ENCODE measurements at regions not wholly inside any gene's neighbourhood (a gene's known extent, or its start where the extent isn't known, plus 50 kb on each side); places are given as distances from the start of the nearest gene placed in this dataset.
"Not testable (repeated sequence)": the region's sequence is repeated elsewhere in the genome, so short reads cannot be mapped to it uniquely, and the experiment has no call there.

GRCh38 chr14:56057071-56057741 is 61.0 kb upstream of the PELI2 start:
- peak; percentile 99 for DNase-seq

- DNase-seq, result no peak
Observed at GRCh38 chr14:56057767-56058166, 60.4 kb upstream of the PELI2 start.

DNA sequence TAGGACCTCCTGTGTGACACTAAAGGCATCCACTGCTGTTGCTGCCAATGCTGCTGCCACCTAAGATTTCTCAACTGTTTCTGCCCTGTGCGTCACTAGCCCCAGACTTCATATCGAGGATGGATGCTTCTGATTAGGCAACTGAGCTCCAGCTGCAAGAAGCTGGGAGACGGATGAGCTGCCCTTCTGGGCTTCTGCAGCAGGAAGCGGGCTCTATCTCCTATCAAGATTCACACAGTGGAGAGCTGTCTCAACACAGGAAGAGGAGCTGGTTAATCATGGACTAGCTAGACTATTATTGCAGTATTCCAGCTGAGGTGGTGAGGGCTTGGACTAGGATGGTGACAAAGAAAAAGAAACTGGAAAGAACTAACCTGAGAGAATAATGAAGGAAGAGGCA is 59.2 kb upstream of the PELI2 start:
- DNase-seq, result no peak

DNA sequence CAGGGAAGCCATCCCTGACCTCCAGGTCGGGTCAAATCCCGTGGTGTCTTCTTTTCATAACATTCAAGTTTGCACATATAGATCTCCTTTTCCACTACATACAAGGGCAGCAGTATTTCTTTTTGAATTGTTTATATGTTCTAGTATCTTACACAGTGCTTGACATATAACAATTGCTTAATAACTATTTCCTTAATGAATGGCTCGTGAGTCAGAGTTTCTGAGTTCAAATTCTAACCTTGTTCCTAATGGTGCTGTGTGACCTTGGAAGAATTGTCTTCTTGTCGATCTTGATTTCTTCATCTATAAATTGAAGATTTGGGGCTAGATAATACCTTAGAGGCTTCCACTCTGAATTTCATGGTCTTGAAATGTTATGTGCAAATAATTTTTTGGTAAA is 57.2 kb upstream of the PELI2 start:
- DNase-seq, result no peak

- no peak for DNase-seq
Observed at GRCh38 chr14:56063131-56063530, 55.1 kb upstream of the PELI2 start.

DNA sequence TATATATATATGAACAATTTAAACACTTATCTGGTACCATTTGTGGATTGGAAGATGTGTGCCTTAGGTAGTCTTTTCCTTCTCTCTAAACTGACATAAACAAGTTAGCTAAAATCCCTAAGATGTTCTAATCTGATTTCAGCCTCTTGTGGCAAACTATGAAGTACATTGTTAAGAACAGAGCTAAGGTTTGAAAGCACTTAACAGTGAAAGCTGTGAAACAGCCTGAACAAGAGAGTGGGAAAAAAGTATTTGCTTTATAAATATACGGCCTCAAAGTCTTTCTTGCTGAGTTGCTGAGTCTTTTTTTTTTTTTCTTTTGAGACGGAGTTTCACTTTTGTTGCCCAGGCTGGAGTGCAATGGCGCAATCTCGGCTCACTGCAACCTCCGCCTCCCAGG is 53.7 kb upstream of the PELI2 start:
- DNase-seq, result no peak

DNA sequence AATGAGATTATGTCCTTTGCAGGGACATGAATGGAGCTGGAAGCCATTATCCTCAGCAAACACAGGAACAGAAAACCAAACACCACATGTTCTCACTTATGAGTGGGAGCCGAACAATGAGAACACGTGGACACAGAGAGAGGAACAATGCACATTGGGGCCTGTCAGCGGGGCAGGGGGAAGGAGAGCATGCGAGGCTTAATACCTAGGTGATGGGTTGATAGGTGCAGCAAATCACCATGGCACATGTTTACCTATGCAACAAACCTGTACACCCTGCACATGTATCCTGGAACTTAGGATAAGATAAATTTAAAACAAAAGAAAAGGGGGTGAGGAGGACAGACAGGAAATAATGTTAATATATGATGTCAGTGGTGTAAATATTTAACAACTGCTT is 53.0 kb upstream of the PELI2 start:
- DNase-seq, result not testable (repeated sequence)

DNA sequence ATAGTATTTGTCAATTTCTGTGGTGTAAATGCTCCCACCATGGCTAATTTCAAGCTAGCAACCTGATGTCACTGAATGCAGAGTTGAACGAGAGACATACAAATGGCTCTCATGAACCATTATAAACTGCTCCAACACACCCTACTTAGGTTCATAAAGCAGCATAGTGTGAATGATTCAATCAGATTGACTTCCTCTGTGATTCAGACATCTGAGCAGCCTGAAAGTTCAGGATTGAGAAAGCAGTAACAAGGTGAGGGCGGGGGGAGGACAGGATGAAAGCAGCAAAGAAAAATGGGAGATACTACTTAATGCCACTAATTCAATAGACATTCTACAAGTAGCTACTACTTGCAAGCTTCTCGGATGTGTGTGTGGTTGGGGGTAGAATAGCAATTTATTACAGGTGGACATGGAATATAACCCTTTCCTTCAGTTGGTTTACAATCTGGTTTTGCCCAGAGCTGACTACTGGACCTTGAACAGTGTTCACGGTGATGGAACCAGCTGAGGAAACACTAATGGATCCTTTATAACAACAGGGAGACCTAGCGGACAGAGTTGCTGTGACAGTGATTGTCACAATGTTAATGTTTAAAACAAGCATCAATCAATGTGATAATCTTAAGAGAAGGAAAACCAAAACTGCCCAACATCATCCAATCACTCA is 52.5 kb upstream of the PELI2 start:
- no peak for DNase-seq
